Neural progenitor cell (in vitro differentiated cells): ENCODE measurements at regions not wholly inside any gene's neighbourhood (a gene's known extent, or its start where the extent isn't known, plus 50 kb on each side); places are given as distances from the start of the nearest gene placed in this dataset.

Experiments
- CTCF ChIP-seq: fragments of 200-600 bp; sonication (generic); IDR thresholded peaks from 2 replicates; pipeline ENCODE4 v1.5.1; 2017; ENCODE audit warnings: antibody characterized with exemption, mild to moderate bottlenecking
- EZH2 ChIP-seq: fragments of 200-600 bp; sonication (generic); IDR thresholded peaks from 2 replicates; pipeline ENCODE4 v1.6.1; 2017; ENCODE audit warnings: antibody characterized with exemption, mild to moderate bottlenecking, moderate library complexity

- TF ChIP-seq CTCF: no peak
- no peak for TF ChIP-seq EZH2
These were observed 289.5 kb upstream of the IL12B start for GRCh38 chr5:159619826-159620225.
